Lower leg skin (tissue), 4 donors: ENCODE measurements at regions not wholly inside any gene's neighbourhood (a gene's known extent, or its start where the extent isn't known, plus 50 kb on each side); places are given as distances from the start of the nearest gene placed in this dataset.

Experiments
- DNase-seq, 2 donors: peaks; one replicate each; pipeline ENCODE4 v3.0.0-alpha.2; 2019; ENCODE audit warnings: low spot score in 2 of 2
- H3K4me3 ChIP-seq: fragments of 200-600 bp; sonication (generic); 2 replicates; pipeline ENCODE4 v1.5.1; 2017; ENCODE audit warnings: mild to moderate bottlenecking, low read depth; ENCODE audit not compliant: poor library complexity, severe bottlenecking
- POLR2A ChIP-seq, 2 donors: fragments of 450-650 bp; IDR thresholded peaks; one replicate each; pipeline ENCODE4 v1.6.1; 2016 to 2017; ENCODE audit warnings: antibody characterized with exemption in 2 of 2, mild to moderate bottlenecking in 1 of 2, moderate library complexity in 1 of 2
- WGBS, 2 donors: methylation state at CpG; one replicate each; pipeline ENCODE4 v1.1.5; 2018; 5-methylcytosine and 5-hydroxymethylcytosine counted together
- intact Hi-C: fragments of 100-400 bp; cut with DNase I; formaldehyde crosslinking; loops from one replicate; pipeline ENCODE4 v1.15.0; 2023; ENCODE audit warnings: low total_unique reads
- TF ChIP-seq, protein P1 (sequence below), 3 donors: fragments of 450-650 bp; IDR thresholded peaks; one replicate each; pipeline ENCODE4 v1.5.1; 2016; ENCODE audit warnings: antibody characterized with exemption in 3 of 3, mild to moderate bottlenecking in 3 of 3, moderate library complexity in 2 of 3

DNA sequence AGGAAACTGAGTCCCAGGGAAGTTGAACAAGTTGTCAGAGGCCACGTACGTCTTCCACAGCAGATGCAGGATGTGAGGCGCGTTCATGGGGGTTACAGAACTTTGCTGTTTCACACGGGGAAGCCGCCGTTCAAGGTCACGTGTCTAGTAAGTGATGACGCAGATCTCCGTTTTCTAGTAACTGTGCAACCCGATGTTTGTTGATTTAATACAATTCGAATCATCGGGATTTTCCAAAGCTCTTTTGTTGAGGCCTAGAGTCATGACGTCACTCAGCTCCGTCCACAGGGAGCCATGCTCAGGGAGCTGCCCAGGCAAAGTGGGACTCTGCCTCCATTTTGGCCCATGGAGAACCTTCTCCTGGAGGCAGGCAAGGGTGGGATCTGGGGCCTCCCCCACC is 1121.8 kb downstream of the TBC1D22A start:
- 86 to 97% methylated on average over 15 of the region's 15 CpGs for WGBS, 2 donors
- DNase-seq = no peak
- TF ChIP-seq, protein P1, sequence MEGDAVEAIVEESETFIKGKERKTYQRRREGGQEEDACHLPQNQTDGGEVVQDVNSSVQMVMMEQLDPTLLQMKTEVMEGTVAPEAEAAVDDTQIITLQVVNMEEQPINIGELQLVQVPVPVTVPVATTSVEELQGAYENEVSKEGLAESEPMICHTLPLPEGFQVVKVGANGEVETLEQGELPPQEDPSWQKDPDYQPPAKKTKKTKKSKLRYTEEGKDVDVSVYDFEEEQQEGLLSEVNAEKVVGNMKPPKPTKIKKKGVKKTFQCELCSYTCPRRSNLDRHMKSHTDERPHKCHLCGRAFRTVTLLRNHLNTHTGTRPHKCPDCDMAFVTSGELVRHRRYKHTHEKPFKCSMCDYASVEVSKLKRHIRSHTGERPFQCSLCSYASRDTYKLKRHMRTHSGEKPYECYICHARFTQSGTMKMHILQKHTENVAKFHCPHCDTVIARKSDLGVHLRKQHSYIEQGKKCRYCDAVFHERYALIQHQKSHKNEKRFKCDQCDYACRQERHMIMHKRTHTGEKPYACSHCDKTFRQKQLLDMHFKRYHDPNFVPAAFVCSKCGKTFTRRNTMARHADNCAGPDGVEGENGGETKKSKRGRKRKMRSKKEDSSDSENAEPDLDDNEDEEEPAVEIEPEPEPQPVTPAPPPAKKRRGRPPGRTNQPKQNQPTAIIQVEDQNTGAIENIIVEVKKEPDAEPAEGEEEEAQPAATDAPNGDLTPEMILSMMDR (IDR thresholded peaks at IDR 0.05) = no peak
- TF ChIP-seq POLR2A (IDR thresholded peaks at IDR 0.05) = no peak
- intact Hi-C loops = no loop called here
- H3K4me3 ChIP-seq = no peak overlapping the region

DNA sequence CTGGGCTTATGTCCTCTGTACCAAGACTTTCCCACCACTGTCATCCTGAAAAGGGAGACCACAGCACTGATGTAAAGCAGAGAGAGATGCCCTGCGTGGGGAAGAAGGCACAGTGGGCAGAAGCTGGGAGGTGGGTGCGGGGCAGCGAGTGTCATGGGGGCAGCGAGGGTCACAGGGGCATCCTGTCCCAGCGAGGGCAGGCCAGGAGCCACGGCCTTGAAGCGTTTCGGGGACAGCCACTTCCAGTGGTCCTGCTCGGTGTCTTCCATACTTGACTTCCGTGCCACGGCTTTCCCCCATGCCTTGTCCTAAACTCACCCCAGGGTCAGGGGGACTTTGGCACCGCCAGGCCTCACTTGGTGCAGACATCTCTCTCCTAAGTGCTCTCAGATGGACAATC is 1121.3 kb downstream of the TBC1D22A start:
- no peak for DNase-seq
- intact Hi-C loops = no loop called here
- H3K4me3 ChIP-seq = no peak overlapping the region
- WGBS, 2 donors = 93% methylated on average over 12 of the region's 12 CpGs
- no peak for TF ChIP-seq POLR2A (IDR thresholded peaks at IDR 0.05)
- TF ChIP-seq, protein P1 (IDR thresholded peaks at IDR 0.05) = no peak

DNA sequence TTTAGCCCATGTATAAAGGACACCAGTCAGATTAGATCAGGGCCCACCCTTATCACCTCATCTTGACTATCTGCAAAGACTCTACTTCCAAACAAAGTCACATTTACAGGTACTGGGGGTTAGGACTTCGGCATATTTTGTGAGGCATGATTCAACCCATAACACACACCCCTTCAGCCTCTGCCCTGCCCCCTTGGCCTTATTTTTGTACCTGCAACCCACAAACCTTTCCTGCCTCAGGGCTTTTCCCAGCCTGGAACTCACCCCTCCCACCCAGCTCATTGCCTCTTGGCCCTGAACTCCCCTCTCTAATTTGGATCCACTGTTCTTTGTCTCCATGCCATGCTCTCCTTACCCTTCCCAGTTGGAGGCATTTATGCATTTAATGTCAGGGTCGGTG is 1116.9 kb downstream of the TBC1D22A start:
- no peak overlapping the region for H3K4me3 ChIP-seq
- no peak for TF ChIP-seq POLR2A (IDR thresholded peaks at IDR 0.05)
- TF ChIP-seq, protein P1 (IDR thresholded peaks at IDR 0.05) = no peak
- intact Hi-C loops = no loop called here
- DNase-seq = no peak
- WGBS, 2 donors = 63 to 66% methylated on average over 2 of the region's 2 CpGs

DNA sequence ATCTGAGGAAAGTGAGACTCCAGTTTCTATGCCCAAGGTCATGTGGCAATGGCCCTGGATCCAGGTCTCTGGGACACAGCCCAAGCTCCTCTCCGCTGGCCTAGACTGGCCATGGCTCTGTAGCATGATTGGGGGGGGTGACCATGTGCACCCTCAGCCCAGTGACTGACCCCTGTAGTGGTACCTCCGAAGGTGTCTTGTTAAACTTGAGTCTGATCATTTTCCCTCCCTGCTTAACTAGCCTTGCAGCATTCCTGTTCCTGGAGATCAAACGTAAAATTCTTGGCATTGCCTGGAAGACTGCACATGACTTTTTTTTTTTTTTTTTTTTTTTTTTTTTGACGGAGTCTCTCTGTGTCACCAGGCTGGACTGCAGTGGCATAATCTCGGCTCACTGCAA is 1116.0 kb downstream of the TBC1D22A start:
- intact Hi-C loops = no loop called here
- 40 to 43% methylated on average over 5 of the region's 5 CpGs for WGBS, 2 donors
- no peak for DNase-seq
- H3K4me3 ChIP-seq = no peak overlapping the region
- no peak for TF ChIP-seq POLR2A (IDR thresholded peaks at IDR 0.05)
- TF ChIP-seq, protein P1 (IDR thresholded peaks at IDR 0.05) = no peak

DNA sequence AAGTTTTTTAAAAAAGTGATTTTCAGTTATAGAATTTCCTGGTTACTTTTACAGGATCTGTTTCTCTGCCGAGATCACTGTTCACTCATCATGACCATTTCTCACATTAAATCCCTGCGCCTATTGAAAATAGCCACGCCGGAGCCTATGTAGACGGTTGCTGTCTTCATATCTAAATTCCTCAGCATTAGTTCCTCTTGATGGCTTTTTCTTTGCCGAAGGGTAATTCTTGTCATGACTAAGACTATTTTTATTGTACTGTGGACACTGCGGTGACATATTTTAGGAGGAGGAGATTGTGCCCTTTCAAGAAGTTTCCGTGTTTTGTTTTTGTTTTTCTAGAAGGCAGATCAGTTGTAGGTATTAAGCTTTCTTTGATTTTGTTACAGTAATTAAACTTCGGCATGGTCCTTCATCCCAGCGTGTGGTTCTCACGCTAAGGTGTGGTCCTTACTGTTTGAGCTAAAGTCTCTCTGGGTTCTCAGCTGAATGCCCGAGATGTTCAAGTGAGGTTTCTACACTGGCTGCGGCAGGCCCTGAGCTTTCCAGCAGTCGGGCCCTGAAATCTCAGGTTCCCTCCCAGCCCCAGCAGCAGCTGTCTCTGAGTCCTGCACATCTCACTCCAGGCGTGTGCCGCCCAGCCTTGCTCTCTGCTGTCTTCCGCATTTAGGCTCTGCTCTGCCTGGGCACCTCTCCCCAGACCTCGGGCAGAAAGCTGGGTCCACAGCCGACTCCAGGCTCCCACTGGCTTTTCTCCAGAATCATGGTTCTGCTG is 1110.5 kb downstream of the TBC1D22A start:
- TF ChIP-seq POLR2A (IDR thresholded peaks at IDR 0.05) = no peak
- TF ChIP-seq, protein P1 (IDR thresholded peaks at IDR 0.05) = no peak
- intact Hi-C loops = no loop called here
- H3K4me3 ChIP-seq = no peak overlapping the region
- 86 to 94% methylated on average over 19 of the region's 19 CpGs for WGBS, 2 donors
- DNase-seq = no peak

DNA sequence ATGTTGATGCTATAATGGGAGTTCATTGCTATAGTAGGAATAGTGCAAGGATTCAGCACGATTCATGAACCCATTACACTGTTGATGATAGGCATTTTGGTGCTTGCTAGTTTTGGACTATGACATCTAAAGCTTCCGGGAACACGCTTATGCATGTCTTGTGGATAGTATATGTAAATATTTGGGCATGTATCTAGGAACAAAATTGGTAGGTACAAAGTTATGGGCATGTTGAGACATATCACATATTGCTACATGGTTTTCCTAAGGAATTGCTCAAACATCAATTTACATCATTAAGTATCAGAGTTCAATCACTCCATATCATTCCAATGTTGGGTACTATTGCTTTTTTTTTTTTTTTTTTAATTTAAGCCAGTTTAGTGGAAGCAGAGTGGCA is 1103.2 kb downstream of the TBC1D22A start:
- WGBS, 2 donors = 53 to 54% methylated on average over 3 of the region's 3 CpGs
- TF ChIP-seq POLR2A (IDR thresholded peaks at IDR 0.05) = no peak
- TF ChIP-seq, protein P1 (IDR thresholded peaks at IDR 0.05) = no peak
- intact Hi-C loops = no loop called here
- no peak overlapping the region for H3K4me3 ChIP-seq
- peak in 1 of 2 donors; percentile 16 for DNase-seq
